Daoy (cell line): ENCODE measurements at regions not wholly inside any gene's neighbourhood (a gene's known extent, or its start where the extent isn't known, plus 50 kb on each side); places are given as distances from the start of the nearest gene placed in this dataset.

ENCODE experiments used
- DNase-seq: peaks from one replicate; pipeline ENCODE4 v3.0.0-alpha.2; 2015; ENCODE audit warnings: low read depth

DNA sequence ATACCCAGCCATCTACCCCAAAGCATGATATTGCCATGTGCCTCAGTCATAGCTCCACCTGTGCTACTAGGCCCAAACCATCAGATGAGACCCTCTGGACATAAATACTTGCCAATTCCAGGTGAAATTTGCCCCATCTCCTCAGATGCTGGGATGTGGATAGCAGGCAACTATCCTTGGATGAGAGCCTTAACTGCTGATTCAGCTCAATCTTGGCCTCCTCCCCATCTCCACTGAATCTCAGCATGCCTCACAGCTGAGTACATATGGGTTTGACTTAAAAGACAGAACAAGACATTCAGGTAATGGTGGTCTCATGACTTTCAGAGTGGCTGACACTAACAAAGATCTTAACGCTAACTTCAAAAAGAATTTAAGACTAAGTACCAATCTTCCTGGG, 50.8 kb upstream of the KLHL13 start:
- DNase-seq: no peak

DNA sequence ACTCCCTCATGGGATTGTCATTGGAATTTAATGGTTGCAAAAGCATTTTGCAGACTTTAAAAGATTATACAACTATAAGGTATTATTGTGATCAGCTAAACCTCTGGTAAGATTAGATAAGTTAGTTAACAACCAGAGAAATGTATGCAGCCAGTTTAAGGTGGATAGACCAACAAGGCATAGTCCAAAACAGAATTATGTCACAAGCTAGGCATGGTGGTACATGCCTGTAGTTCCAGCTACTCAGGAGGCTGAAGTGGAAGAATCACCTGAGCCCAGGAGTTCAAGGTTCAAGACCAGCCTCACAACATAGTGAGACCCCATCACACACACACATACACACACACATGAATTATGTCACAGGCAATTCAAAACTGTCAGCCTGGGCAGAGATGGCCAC, 54.7 kb upstream of the KLHL13 start:
- DNase-seq: no peak

DNA sequence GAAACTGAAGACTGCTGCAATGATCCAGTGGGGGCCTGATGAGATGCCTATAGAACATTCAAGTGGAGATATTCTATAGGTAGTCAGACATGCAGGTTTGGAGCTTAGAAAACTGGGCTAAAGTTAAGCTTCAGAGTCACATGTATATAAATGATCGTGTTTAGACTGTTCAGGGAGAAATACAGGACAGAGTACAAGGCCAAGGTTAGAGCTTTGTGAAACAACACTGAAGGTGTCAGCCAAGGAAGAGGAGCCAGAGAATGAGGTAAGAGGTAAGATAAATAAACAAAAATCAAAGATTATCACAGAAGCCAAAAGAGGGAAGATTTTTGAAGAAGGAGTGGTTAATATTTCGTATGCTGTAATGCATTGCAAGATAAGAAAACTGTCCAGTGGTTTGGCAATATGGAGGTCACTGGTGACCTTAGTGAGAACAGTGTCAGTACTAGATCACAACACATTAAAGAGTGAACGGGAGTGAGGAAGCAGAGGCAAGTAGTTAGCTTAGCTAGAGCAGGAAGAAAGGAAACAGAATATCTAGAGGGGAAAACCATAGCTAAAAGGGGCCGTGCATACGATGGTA, 58.0 kb upstream of the KLHL13 start:
- no peak for DNase-seq

DNA sequence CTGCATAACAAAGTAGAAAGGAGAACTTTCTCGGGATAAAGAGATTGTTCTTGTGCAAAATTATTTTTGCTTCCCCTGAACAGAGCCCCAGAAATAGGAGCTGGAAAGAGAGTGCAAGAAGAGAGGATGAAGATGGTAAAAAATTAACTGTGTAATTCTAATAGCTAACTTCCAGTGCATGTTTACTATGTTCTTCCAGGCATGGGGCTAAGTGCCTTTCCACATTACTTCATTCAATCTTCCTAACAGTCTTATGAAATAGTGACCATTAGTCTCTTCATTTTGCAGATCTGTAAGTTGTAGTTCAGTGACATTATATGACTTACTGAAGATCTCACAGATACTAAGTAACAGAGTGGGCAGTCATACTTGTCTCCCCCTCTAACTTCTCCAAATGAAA, 61.1 kb upstream of the KLHL13 start:
- no peak for DNase-seq

DNA sequence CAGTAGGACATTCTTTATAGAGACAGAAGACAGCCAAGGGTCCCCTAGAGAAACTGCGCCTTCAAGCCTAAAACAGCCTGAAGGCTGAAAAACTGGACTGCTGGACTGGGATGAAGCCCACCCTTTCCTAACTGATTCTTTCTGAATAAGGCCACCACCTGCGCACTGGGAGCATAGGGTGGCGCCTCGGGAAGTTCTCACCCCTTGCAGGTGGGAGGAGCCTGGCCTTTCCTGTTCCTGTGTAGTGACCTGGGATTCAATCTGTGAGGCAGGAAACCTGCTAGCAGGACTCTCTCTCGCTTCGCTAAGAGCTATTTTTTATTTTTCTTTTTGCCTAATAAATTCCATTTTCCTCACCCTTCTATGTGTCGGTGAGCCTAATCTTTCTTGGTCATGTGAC, 61.8 kb upstream of the KLHL13 start:
- DNase-seq: no peak

DNA sequence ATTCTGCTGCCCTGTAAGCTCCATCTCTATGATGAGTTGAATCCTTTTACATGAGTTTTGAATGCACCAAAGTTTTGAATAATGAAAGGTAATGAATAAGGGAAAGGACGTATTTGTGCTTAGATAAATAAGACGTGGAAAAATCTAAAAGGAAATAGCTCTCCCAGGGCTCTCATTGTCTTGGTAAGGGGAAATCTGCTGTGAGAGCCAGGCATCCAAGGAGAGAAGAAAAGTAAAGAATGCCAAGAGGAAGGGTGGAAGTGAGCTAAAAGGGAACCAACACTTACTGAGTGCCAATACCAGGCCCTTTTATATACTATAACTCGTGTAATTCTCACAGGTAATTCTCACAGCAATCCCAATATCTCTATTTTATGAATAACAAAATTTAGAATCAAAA, 62.6 kb upstream of the KLHL13 start:
- DNase-seq: no peak

DNA sequence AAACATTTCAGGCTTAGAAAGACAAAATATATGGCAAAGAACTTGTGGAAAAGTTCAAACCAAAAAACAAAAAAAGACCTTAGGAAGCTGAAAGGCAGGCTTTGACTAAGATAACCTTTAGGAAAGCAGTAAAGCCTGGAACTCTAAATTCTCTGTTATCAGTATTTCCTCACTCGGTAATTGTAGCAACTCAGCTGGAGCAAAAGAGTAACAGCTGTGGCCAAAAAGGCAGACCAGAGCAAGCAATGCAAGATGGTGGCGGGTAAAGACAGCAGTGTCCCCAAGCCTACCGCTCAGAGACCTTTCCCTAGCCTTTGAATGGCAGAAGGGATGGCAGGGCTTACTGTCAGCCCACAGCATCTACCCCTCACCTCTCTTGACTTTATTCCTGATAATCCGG, 63.1 kb upstream of the KLHL13 start:
- no peak for DNase-seq

DNA sequence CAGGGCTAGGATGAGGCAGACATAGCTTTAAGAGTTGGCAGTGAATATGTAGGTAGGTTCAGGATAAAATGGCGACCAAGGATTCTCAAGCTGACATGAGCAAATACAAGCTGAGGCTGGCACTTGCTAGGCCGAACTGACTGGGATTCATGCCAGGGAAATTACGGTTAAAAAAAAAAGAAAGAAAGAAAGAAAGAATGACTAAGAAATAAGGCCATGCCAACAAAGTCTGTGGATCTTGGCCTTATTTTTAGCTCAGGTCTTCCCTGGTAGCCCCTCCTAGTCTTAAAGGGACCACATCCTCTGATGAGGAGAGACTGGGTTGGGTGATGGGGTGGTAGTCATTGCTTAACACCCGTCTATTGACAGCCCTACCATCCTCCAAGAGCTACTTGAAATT, 64.4 kb upstream of the KLHL13 start:
- DNase-seq: peak; percentile 34

DNA sequence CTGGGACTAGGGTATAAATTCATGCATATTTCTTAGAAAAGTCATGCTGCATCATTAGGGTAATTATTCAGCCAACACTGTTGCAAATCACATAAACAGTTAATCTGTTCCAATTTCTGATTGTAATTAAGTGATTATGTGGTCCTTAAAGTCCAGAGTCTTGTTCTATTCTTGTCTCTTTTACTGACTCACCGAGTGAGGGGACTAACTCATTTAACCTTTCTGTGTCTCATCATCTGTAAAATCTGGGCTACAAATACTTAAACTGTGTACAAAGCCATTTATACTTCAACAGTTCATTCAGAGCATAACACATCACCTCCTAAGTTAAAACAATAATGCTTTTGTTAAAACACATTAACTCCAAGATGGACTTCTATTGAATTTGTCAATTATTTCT, 65.4 kb upstream of the KLHL13 start:
- no peak for DNase-seq

DNA sequence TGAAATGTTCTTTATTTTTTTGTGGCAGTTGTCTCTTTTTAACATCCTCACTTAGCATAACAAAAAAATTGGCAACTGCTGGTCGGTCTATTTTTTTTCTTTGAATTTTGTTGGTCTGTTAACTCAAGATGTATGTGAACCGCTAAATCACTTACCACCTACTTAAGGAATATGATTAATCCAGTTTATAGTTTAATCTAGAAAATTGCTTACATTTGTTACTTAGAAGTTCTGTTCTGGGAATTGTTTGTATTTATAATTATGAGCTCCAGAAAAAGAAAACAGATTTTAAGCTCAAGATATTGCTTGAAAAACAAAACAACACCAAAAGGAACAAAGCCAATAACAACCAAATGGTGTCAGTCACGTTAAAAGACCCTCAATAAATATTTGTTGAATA, 66.1 kb upstream of the KLHL13 start:
- DNase-seq: no peak

DNA sequence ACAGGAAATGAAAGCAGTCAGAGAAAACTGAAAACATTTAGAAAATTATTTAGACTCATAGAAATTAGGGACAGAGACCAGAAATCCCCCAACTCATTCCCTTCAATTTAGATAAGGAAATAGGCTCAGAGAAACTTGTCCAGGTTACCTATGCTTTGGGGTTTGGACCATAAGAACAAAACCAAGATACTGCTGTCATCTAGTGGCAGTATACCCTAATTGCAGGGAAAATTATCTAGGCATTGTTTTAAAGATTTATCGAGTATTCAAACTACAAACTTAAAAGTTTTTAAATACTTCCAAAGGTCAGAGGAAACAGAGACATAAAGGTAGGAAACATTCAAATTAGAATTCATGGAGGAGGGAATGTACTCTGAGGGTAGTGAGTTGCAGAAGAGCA, 67.0 kb upstream of the KLHL13 start:
- no peak for DNase-seq

DNA sequence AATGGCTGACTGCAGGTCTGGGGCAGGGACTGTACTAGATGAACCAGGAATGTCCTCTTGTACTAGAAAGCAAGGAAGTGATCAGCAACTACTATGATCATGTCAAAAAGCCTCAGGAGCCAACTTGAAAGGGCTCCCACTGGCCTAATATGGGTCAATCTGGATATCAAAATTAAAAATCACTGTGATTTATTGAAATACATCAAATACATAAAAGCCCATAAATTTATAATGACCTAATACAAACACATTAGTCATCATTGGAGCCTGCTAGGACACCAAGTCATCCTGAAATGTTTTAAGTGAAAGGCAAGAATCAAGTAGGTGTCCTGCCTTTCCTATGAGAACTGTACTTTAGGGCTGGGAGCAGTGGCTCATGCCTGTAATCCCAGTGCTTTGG, 70.5 kb upstream of the KLHL13 start:
- no peak for DNase-seq

DNA sequence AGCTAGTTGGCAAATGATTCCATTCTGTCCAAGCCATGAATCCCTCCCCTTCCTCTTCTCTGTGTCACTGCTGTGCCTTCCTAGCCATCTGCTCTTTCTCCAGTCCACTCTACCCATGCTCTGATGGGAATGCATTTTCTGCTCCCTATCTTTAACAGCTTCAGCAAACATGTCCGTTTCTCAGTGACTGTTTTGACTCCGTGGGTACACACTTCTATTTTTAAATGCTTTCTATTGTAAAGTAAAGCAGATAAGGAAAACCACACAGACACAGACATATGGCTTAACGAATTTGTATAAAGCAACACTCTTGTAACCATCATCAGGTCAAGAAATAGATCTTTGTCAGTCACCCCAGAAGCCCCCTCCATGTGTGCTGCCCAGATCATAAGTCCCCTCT, 72.4 kb upstream of the KLHL13 start:
- DNase-seq: no peak

DNA sequence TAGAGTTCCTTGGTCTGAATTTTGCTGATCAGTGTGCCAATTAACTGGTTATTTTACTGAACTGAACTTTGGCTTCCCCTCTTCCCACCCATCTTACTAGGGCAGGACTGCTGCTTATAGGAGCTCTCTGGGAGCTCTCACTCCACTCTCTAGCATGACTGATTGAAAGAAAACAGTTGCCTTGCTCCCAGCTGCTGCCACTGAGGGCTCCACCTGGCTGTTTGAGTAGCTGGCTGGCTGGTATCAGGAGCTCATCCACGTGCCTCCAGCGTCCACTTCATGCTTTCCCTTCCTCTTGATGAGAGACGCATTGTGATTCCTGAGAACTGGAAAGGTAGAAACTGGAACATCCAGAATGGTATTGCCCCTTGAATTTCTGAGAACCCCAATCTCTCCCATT, 73.0 kb upstream of the KLHL13 start:
- no peak for DNase-seq

DNA sequence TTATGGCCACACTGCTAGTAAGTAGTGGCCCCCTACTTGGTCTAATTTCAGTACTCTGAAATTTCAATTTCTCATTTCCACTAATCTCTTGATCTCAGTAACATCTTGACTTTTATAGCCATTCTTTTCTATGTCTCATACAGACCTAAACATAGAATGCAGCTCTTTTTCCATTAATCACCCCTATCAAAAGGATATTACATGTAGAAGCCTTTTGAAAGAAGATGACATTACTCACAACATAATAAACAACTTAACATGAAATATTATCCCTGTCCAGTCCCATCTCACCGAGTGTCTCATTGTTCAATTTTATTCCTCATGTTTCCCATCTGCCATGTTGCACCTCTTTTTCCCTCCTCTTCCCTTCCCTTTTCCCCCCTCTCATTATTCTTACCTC, 81.1 kb upstream of the KLHL13 start:
- DNase-seq: no peak

DNA sequence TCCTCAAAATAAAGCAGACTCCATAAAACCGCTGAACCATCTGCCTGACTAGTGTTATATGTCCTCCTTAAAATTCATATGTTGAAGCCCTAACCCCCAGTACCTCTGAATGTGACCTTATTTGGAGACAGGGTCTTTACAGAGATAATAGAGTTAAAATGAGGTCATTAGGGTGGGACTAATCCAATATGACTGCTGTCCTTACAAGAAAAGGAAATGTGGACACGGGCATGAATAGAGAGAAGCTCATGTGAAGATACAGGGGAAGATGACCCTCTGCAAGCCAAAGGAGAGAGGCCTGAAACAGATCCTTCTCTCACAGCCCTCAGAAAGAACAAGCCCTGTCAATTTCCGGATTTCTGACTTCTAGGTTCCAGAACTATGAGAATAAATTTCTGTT, 82.0 kb upstream of the KLHL13 start:
- DNase-seq: no peak

DNA sequence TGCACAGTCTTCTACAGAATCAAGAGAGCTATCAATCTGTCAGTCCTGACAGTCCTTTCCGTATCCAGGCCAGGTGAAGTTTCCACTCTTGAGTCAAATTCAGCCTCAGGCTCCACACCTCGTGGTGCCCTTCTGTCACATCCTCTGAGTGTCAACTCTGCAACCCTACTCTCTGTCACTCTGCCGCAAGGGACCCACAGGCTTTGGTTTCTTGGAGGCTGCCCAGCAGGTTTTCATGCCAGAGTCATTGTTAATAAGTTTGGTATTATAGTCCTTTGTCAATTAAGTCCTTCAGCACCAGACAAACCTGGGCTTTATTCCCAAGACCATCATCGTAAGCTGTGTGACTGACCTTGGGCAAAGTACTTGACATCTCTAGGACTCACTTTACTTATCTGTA, 83.4 kb upstream of the KLHL13 start:
- no peak for DNase-seq

DNA sequence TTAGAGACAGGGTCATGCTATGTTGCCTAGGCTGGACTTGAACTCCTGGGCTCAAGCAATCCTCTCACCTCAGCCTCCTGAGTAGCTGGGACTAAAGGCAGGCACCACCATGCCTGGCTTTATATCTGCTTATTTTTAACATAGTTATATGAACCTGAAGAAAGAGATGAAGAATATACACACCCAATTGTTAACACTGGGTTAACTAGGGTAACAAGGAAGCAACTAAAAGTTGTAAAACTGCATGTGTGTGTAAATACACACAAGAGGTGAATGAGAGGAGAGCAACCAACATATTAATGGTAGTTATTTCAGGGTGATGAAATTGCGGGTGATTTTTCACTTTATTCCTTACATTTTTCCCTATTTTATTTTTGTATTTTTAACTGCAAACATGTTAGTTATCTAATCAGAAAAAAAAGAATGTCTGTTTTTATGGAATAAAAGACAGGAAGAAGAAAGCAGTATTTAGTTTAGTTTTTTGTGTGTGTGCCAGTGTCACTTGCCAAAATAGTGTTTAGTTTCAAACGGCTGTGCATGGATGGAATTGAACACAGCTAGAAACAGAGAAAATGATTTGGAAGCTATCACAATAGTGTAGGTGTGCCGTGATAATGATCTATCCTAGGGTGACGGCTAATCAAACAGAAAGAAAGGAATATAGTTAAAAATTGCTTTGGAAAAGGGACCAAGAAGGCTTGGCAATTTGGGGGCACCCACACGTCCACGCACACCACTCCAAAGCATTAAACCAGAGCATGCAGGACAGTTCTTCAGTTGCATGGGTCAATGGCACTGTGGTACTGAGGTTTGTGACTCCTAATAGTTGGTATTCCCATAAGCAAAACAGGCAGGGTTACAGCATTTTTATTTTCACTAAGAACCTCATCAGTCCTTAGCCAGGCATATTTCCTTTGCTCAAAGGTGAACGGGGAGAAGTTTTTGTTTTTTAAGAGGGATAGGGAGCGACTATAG, 89.1 kb upstream of the KLHL13 start:
- DNase-seq: no peak

DNA sequence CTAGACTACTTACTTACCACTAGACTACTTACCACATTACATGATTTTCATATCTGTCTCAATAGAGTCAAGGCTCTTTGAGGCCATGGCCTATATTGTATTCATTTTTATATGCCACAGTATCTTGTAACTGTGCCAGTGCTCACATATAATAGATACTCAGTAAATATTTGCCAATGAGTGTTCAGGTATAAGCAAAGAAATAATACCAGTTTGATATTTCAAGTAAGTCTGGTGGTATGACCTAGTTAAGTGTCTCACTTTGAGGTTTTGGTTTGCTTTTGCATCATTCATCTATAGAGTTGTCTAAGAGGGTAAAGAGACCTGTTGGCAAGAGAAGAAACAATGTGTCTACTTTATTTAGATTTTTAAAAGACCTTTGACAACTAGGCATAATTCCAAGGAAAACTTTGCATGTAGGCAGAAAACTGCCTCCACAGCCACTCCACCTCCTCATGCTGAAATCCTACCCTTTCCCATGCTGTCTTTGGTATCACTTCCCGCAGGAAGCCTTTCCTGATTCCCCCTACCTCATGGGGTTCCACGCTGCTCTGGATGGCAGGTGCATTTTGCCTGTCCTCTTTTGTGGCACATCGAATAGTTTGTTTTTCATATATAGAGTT, 91.3 kb upstream of the KLHL13 start:
- DNase-seq: no peak

DNA sequence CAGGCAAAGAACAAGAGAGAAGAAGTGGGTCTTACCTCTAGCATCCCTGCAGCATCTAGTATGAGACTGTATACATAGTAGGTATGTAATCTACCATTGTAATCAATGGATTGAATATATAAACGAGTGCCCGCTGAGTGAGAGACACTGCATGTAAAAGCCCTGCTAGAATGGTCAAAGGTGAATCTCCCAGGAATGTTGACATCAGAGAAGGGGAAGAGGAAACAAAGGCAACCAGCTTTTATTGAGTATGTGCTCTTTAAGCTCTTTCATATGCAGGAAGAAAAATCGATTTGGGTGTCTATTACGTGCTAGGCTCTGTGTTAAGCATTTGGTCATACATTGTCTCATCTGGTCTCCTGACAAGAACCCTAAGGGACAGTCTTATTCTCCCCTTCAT, 91.9 kb upstream of the KLHL13 start:
- no peak for DNase-seq

DNA sequence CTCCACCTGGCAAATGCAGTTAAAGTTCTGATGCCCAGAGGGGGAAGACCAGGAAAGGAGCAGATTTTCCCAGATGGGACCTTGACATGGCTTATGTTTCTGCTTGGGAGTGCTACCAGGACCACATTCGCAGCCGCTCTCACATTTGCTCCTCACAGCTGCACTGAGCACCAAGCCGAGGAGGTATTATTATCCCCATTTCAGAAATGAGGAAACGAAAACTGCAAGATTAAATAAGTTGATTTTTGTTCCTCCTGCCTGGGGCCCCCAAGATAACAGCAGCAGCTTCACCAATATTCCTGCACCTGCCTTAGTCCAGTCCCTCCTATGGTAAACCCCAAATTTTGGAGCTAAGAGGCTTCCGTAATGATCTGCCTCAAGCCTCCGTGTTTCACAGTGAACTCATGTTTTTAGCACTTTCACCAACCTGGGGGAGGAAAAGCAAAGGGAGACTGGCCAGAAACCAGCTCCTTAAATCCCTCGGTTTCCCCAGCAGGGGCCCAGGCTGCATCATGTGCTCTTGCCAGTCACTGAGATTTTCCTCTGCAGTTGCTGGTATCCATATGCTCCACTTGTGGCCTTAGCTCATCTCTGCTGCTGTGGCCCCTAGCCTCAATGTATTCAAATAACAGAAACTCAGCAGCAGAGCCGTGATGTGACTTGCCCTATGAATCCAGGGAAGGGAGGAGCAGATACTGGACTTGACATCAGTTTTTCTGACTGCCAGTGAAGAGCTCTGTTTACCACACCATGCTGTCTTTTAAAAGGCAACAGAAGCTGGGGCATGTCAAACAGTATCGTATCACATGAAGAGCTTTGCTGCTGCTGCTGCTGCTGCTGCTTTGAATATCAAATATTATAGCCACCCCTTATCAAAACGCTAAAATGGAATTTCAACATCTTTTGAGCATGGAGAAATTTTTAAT, 95.5 kb upstream of the KLHL13 start:
- no peak for DNase-seq

DNA sequence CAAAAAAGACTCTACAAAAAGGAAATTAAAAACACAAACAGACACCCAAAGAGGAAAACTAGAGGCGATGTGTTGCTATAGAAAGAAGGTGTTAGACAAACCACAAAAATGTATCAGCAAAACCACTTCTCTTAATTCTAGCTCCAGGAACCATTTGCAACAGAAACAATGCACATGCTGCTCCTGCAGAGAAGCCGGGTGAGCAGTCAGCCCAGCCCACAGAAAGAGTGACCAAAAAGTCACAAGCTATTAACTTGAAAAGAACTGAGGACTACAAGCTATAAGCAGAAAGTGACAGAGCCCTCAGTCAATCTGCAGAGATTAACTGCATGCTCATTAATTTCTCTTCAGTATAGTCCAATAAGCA, 96.2 kb upstream of the KLHL13 start:
- DNase-seq: no peak
